ENCODE measurements at regions not wholly inside any gene's neighbourhood (a gene's known extent, or its start where the extent isn't known, plus 50 kb on each side); places are given as distances from the start of the nearest gene placed in this dataset.

- no peak overlapping the region for H3K9ac ChIP-seq (ENCODE audit: insufficient read depth, low read length)
- no peak for DNase-seq (ENCODE audit: low read depth in 2 of 2)
- no peak overlapping the region for H3K27ac ChIP-seq (ENCODE audit: insufficient read depth, low read length)
These were observed 156.0 kb upstream of the TWIST2 start for GRCh38 chr2:238691596-238692491.

GRCh38 chr2:238692562-238692961 lies 155.3 kb upstream of the TWIST2 start:
- H3K79me2 ChIP-seq (ENCODE audit: control insufficient read depth, insufficient read depth, low read length): no peaks in the 10 kb centered on the region
- H3K4me2 ChIP-seq (ENCODE audit: extremely low read depth, insufficient read depth, low read length): no peak overlapping the region
- no peak overlapping the region for H3K27ac ChIP-seq (ENCODE audit: insufficient read depth, low read length)
- no peaks in the 10 kb centered on the region for H3K27me3 ChIP-seq (ENCODE audit: control insufficient read depth, insufficient read depth, low read length)
- no peak for DNase-seq (ENCODE audit: low read depth in 2 of 2)
- no peaks in the 10 kb centered on the region for H3K9me3 ChIP-seq (ENCODE audit: control insufficient read depth, insufficient read depth, low read depth, low read length)
- no peak overlapping the region for H3K4me3 ChIP-seq (replicated peaks in 1 of 4; ENCODE audit: control extremely low read depth in 1 of 4, insufficient read depth in 1 of 4, low read depth in 3 of 4, low read length in 4 of 4)
- no peak for TF ChIP-seq CTCF (conservative IDR thresholded peaks at IDR 0.05 in 1 of 2, IDR thresholded peaks at IDR 0.05 in 1 of 2; ENCODE audit: low read depth in 1 of 2, low read length in 2 of 2)
- no peak for TF ChIP-seq EZH2 (IDR thresholded peaks at IDR 0.05; ENCODE audit: low read length, missing control alignments)
- no peaks in the 10 kb centered on the region for H3K4me1 ChIP-seq (ENCODE audit: control insufficient read depth, extremely low read depth, insufficient read depth, low read length)
- no peaks in the 10 kb centered on the region for H4K20me1 ChIP-seq (ENCODE audit: control insufficient read depth, extremely low read depth, insufficient read depth, low read length)
- H2AFZ ChIP-seq (ENCODE audit: low read length): no peak overlapping the region
- no peak overlapping the region for H3K9ac ChIP-seq (ENCODE audit: insufficient read depth, low read length)
- no peaks in the 10 kb centered on the region for H3K36me3 ChIP-seq (ENCODE audit: control insufficient read depth, insufficient read depth, low read length)

More at GRCh38 chr2:238691596-238692491, 156.0 kb upstream of the TWIST2 start:
- TF ChIP-seq EZH2 (IDR thresholded peaks at IDR 0.05; ENCODE audit: low read length, missing control alignments): no peak
- TF ChIP-seq CTCF (conservative IDR thresholded peaks at IDR 0.05 in 1 of 2, IDR thresholded peaks at IDR 0.05 in 1 of 2; ENCODE audit: low read depth in 1 of 2, low read length in 2 of 2): no peak
- H3K4me3 ChIP-seq (replicated peaks in 1 of 4; ENCODE audit: control extremely low read depth in 1 of 4, insufficient read depth in 1 of 4, low read depth in 3 of 4, low read length in 4 of 4): no peak overlapping the region
- H3K4me2 ChIP-seq (ENCODE audit: extremely low read depth, insufficient read depth, low read length): no peak overlapping the region
- no peaks in the 10 kb centered on the region for H3K27me3 ChIP-seq (ENCODE audit: control insufficient read depth, insufficient read depth, low read length)
- H2AFZ ChIP-seq (ENCODE audit: low read length): no peak overlapping the region
- H3K4me1 ChIP-seq (ENCODE audit: control insufficient read depth, extremely low read depth, insufficient read depth, low read length): no peaks in the 10 kb centered on the region
- H3K9me3 ChIP-seq (ENCODE audit: control insufficient read depth, insufficient read depth, low read depth, low read length): no peaks in the 10 kb centered on the region
- no peaks in the 10 kb centered on the region for H4K20me1 ChIP-seq (ENCODE audit: control insufficient read depth, extremely low read depth, insufficient read depth, low read length)
- no peaks in the 10 kb centered on the region for H3K36me3 ChIP-seq (ENCODE audit: control insufficient read depth, insufficient read depth, low read length)
- no peaks in the 10 kb centered on the region for H3K79me2 ChIP-seq (ENCODE audit: control insufficient read depth, insufficient read depth, low read length)

GRCh38 chr2:238693337-238694093 lies 154.4 kb upstream of the TWIST2 start:
- no peak overlapping the region for H3K4me3 ChIP-seq (replicated peaks in 1 of 4; ENCODE audit: control extremely low read depth in 1 of 4, insufficient read depth in 1 of 4, low read depth in 3 of 4, low read length in 4 of 4)
- no peak for DNase-seq (ENCODE audit: low read depth in 2 of 2)
- no peak overlapping the region for H3K9ac ChIP-seq (ENCODE audit: insufficient read depth, low read length)
- TF ChIP-seq EZH2 (IDR thresholded peaks at IDR 0.05; ENCODE audit: low read length, missing control alignments) (no peak), CTCF (conservative IDR thresholded peaks at IDR 0.05 in 1 of 2, IDR thresholded peaks at IDR 0.05 in 1 of 2; ENCODE audit: low read depth in 1 of 2, low read length in 2 of 2) (no peak)
- H2AFZ ChIP-seq (ENCODE audit: low read length): no peak overlapping the region
- no peaks in the 10 kb centered on the region for H3K36me3 ChIP-seq (ENCODE audit: control insufficient read depth, insufficient read depth, low read length)
- no peak overlapping the region for H3K4me2 ChIP-seq (ENCODE audit: extremely low read depth, insufficient read depth, low read length)
- no peaks in the 10 kb centered on the region for H3K9me3 ChIP-seq (ENCODE audit: control insufficient read depth, insufficient read depth, low read depth, low read length)
- no peaks in the 10 kb centered on the region for H3K4me1 ChIP-seq (ENCODE audit: control insufficient read depth, extremely low read depth, insufficient read depth, low read length)
- H3K27me3 ChIP-seq (ENCODE audit: control insufficient read depth, insufficient read depth, low read length): no peaks in the 10 kb centered on the region
- no peaks in the 10 kb centered on the region for H4K20me1 ChIP-seq (ENCODE audit: control insufficient read depth, extremely low read depth, insufficient read depth, low read length)
- H3K79me2 ChIP-seq (ENCODE audit: control insufficient read depth, insufficient read depth, low read length): no peaks in the 10 kb centered on the region
- H3K27ac ChIP-seq (ENCODE audit: insufficient read depth, low read length): no peak overlapping the region

Measured in fibroblast of lung (primary cell).